CD14-positive monocyte (primary cell): ENCODE measurements at regions not wholly inside any gene's neighbourhood (a gene's known extent, or its start where the extent isn't known, plus 50 kb on each side); places are given as distances from the start of the nearest gene placed in this dataset.

Source experiments
- DNase-seq, 3 donors: peaks; one replicate each; pipeline ENCODE4 v3.0.0-alpha.2; 2011 to 2022
- H2AFZ ChIP-seq: 2 replicates; pipeline ENCODE4 v1.6.0; 2012; ENCODE audit warnings: mild to moderate bottlenecking, low read depth, low read length, inconsistent platforms; ENCODE audit not compliant: insufficient read depth, poor library complexity, severe bottlenecking
- H3K27ac ChIP-seq, 2 donors: 1 replicate in 1 of 2; 2 replicates in 1 of 2; pipeline ENCODE4 v1.5.1; 2012 to 2013; ENCODE audit warnings: low read length in 2 of 2, control low read depth in 1 of 2, inconsistent platforms in 1 of 2, low read depth in 1 of 2, mild to moderate bottlenecking in 1 of 2
- H3K27me3 ChIP-seq, 2 donors: one replicate each; pipeline versions ENCODE4 v1.6.0 to v1.6.1; 2011 to 2013; ENCODE audit warnings: low read length in 2 of 2; ENCODE audit not compliant: control insufficient read depth in 2 of 2, insufficient read depth in 2 of 2
- H3K36me3 ChIP-seq, 2 donors: replicated peaks in 1 of 2; 1 replicate in 1 of 2; 2 replicates in 1 of 2; pipeline versions ENCODE4 v1.5.1 to v1.6.1; 2012 to 2013; ENCODE audit warnings: low read length in 2 of 2, control low read depth in 1 of 2, inconsistent platforms in 1 of 2, mild to moderate bottlenecking in 1 of 2; ENCODE audit not compliant: insufficient read depth in 2 of 2, control insufficient read depth in 1 of 2
- H3K4me1 ChIP-seq, 2 donors: 1 replicate in 1 of 2; 2 replicates in 1 of 2; pipeline versions ENCODE4 v1.5.1 to v1.6.1; 2012 to 2013; ENCODE audit warnings: low read length in 2 of 2, control low read depth in 1 of 2, inconsistent platforms in 1 of 2, mild to moderate bottlenecking in 1 of 2, moderate library complexity in 1 of 2; ENCODE audit not compliant: insufficient read depth in 2 of 2, control insufficient read depth in 1 of 2
- H3K4me2 ChIP-seq: replicated peaks from 2 replicates; pipeline ENCODE3; 2012; ENCODE audit warnings: low read length, moderate library complexity, mild to moderate bottlenecking; ENCODE audit not compliant: poor library complexity, severe bottlenecking; ENCODE audit errors: extremely low read depth
- H3K4me3 ChIP-seq, 3 experiments: fragments of 200-600 bp in 1 of 3; sonication (generic) in 1 of 3; replicated peaks in 1 of 3; 1 replicate in 2 of 3; 2 replicates in 1 of 3; pipeline ENCODE4 v1.5.1; 2011 to 2013; ENCODE audit warnings: low read length in 3 of 3, mild to moderate bottlenecking in 3 of 3, control low read depth in 2 of 3, low read depth in 2 of 3, inconsistent platforms in 1 of 3, moderate library complexity in 1 of 3
- H3K79me2 ChIP-seq: 2 replicates; pipeline ENCODE4 v1.6.0; 2012; ENCODE audit warnings: mild to moderate bottlenecking, control low read depth, inconsistent platforms, low read length, moderate library complexity; ENCODE audit not compliant: insufficient read depth
- H3K9ac ChIP-seq: 2 replicates; pipeline ENCODE4 v1.6.0; 2017; ENCODE audit warnings: low read length, mild to moderate bottlenecking; ENCODE audit not compliant: insufficient read depth, poor library complexity, severe bottlenecking
- H3K9me3 ChIP-seq, 2 donors: replicated peaks in 1 of 2; 1 replicate in 1 of 2; 2 replicates in 1 of 2; pipeline versions ENCODE4 v1.5.1 to v1.6.1; 2012 to 2013; ENCODE audit warnings: low read length in 2 of 2, control low read depth in 1 of 2; ENCODE audit not compliant: control insufficient read depth in 1 of 2, insufficient read depth in 1 of 2
- H4K20me1 ChIP-seq: 2 replicates; pipeline ENCODE4 v1.6.0; 2012; ENCODE audit warnings: mild to moderate bottlenecking, low read length, control low read depth, moderate library complexity; ENCODE audit not compliant: insufficient read depth
- H3K27ac Mint-ChIP-seq, 7 donors: one replicate each; pipeline ENCODE4 v1.8.0; 2020; ENCODE audit warnings: mild to moderate bottlenecking in 7 of 7, mixed read lengths in 7 of 7, moderate library complexity in 6 of 7, inconsistent platforms in 2 of 7
- H3K27me3 Mint-ChIP-seq, 3 donors: one replicate each; pipeline ENCODE4 v1.8.0; 2021 to 2022; ENCODE audit warnings: low read depth in 3 of 3, mild to moderate bottlenecking in 3 of 3, mixed read lengths in 3 of 3, moderate library complexity in 3 of 3, inconsistent platforms in 1 of 3
- H3K36me3 Mint-ChIP-seq, 2 donors: one replicate each; pipeline ENCODE4 v1.8.0; 2020; ENCODE audit warnings: mixed read lengths in 2 of 2, inconsistent platforms in 1 of 2, mild to moderate bottlenecking in 1 of 2
- H3K4me1 Mint-ChIP-seq: one replicate; pipeline ENCODE4 v1.8.0; 2020; ENCODE audit warnings: mild to moderate bottlenecking, mixed read lengths
- H3K4me3 Mint-ChIP-seq, 2 donors: one replicate each; pipeline ENCODE4 v1.8.0; 2020; ENCODE audit warnings: mild to moderate bottlenecking in 2 of 2, mixed read lengths in 2 of 2, moderate library complexity in 1 of 2
- H3K9me3 Mint-ChIP-seq, 7 donors: one replicate each; pipeline ENCODE4 v1.8.0; 2020 to 2022; ENCODE audit warnings: mixed read lengths in 7 of 7, mild to moderate bottlenecking in 6 of 7, moderate library complexity in 6 of 7, inconsistent platforms in 2 of 7
- CTCF ChIP-seq: fragments of 200-600 bp; IDR thresholded peaks from one replicate; pipeline ENCODE4 v1.8.0; 2022; ENCODE audit warnings: antibody characterized with exemption, mild to moderate bottlenecking
- WGBS: methylation state at CpG from one replicate; pipeline ENCODE4 v1.1.5; 2013; ENCODE audit warnings: missing lambda C conversion rate; ENCODE audit not compliant: insufficient coverage; 5-methylcytosine and 5-hydroxymethylcytosine counted together
- intact Hi-C, 2 donors: fragments of 100-400 bp; cut with micrococcal nuclease; formaldehyde crosslinking; loops; one replicate each; pipeline versions ENCODE4 v1.15.0 to v1.15.1; 2023

- no peaks in the 10 kb centered on the region for H3K79me2 ChIP-seq
- no peak for DNase-seq
- Mint-ChIP-seq H3K4me3 (no peak overlapping the region), H3K27me3 (peaks cover 0 to 3% (median 0%) of the 10 kb centered on the region in 3 donors), H3K4me1 (peaks cover 4% of the 10 kb centered on the region), H3K9me3 (peaks cover 0 to 3% (median 0%) of the 10 kb centered on the region in 7 donors), H3K36me3 (no peaks in the 10 kb centered on the region), H3K27ac (no peak overlapping the region)
- intact Hi-C loops = no loop called here
- no peak for TF ChIP-seq CTCF
- H3K36me3 ChIP-seq = no peaks in the 10 kb centered on the region
- H3K4me3 ChIP-seq = no peak overlapping the region
- no peak overlapping the region for H2AFZ ChIP-seq
- H3K9me3 ChIP-seq = no peaks in the 10 kb centered on the region
- no peak overlapping the region for H3K4me2 ChIP-seq
- H3K9ac ChIP-seq = no peak overlapping the region
- no peaks in the 10 kb centered on the region for H3K27me3 ChIP-seq
- H3K27ac ChIP-seq = no peak overlapping the region
- H3K4me1 ChIP-seq = no peaks in the 10 kb centered on the region
- H4K20me1 ChIP-seq = no peaks in the 10 kb centered on the region
- WGBS = 94% methylated on average over 2 of the region's 2 CpGs
Measured at GRCh38 chr1:82215853-82216175, 415.1 kb downstream of the ADGRL2 start.

GRCh38 chr1:82215056-82215852 lies 414.5 kb downstream of the ADGRL2 start:
- no peaks in the 10 kb centered on the region for H3K4me1 ChIP-seq
- H3K9ac ChIP-seq = no peak overlapping the region
- Mint-ChIP-seq H3K9me3 (peaks cover 0 to 2% (median 0%) of the 10 kb centered on the region in 7 donors), H3K27me3 (peaks cover 0 to 3% (median 0%) of the 10 kb centered on the region in 3 donors), H3K27ac (no peak overlapping the region), H3K4me1 (peaks cover 4% of the 10 kb centered on the region), H3K4me3 (no peak overlapping the region), H3K36me3 (no peaks in the 10 kb centered on the region)
- H3K27me3 ChIP-seq = no peaks in the 10 kb centered on the region
- H3K9me3 ChIP-seq = no peaks in the 10 kb centered on the region
- no peak overlapping the region for H3K4me2 ChIP-seq
- no peak overlapping the region for H2AFZ ChIP-seq
- no peak for DNase-seq
- no peaks in the 10 kb centered on the region for H4K20me1 ChIP-seq
- no peak for TF ChIP-seq CTCF
- 94% methylated on average over 9 of the region's 11 CpGs for WGBS
- no peaks in the 10 kb centered on the region for H3K36me3 ChIP-seq
- intact Hi-C loops = no loop called here
- no peak overlapping the region for H3K4me3 ChIP-seq
- H3K79me2 ChIP-seq = no peaks in the 10 kb centered on the region
- H3K27ac ChIP-seq = no peak overlapping the region
